Ovary (tissue), 3 donors: ENCODE measurements at regions not wholly inside any gene's neighbourhood (a gene's known extent, or its start where the extent isn't known, plus 50 kb on each side); places are given as distances from the start of the nearest gene placed in this dataset.

Experiments
- CTCF ChIP-seq, 3 donors: fragments of 450-650 bp in 2 of 3; fragments of 200-600 bp in 1 of 3; IDR thresholded peaks; one replicate each; pipeline versions ENCODE4 v1.5.1 to v1.8.0; 2016 to 2022; ENCODE audit warnings: antibody characterized with exemption in 3 of 3, mild to moderate bottlenecking in 1 of 3
- EP300 ChIP-seq: sonication (generic); formaldehyde crosslinking; IDR thresholded peaks from one replicate; pipeline ENCODE4 v1.6.1; 2017; ENCODE audit warnings: antibody characterized with exemption
- POLR2A ChIP-seq: fragments of 450-650 bp; IDR thresholded peaks from one replicate; pipeline ENCODE4 v1.6.1; 2017; ENCODE audit warnings: antibody characterized with exemption, mild to moderate bottlenecking, moderate library complexity
- donor health status: DM: no; HTN: no; CAD: no.

GRCh38 chr3:89697321-89697916 is 590.0 kb downstream of the EPHA3 start:
- TF ChIP-seq POLR2A (no peak), CTCF (IDR thresholded peaks at IDR 0.05) (no peak), EP300 (no peak)
